ENCODE measurements at regions not wholly inside any gene's neighbourhood (a gene's known extent, or its start where the extent isn't known, plus 50 kb on each side); places are given as distances from the start of the nearest gene placed in this dataset.

GRCh38 chr5:93243481-93243880 is 337.5 kb downstream of the NR2F1-AS1 start:
- TF ChIP-seq CTCF (conservative IDR thresholded peaks at IDR 0.05; ENCODE audit: low read depth in 2 of 2) = no peak
- no peak for TF ChIP-seq EZH2 (IDR thresholded peaks at IDR 0.05; ENCODE audit: low read depth, unreplicated experiment)
- no peak for TF ChIP-seq EZH2phosphoT487 (IDR thresholded peaks at IDR 0.05; ENCODE audit: unreplicated experiment)
- TF ChIP-seq ZNF331 (CRISPR knock-in tag; IDR thresholded peaks at IDR 0.05; ENCODE audit: low read depth) = no peak
- no peak for TF ChIP-seq ZNF462 (CRISPR knock-in tag; IDR thresholded peaks at IDR 0.05)
- TF ChIP-seq JUNB (IDR thresholded peaks at IDR 0.05; ENCODE audit: unreplicated experiment) = no peak
- TF ChIP-seq NANOG (IDR thresholded peaks at IDR 0.05; ENCODE audit: borderline replicate concordance) = no peak
- no peak for TF ChIP-seq ETS1 (IDR thresholded peaks at IDR 0.05)
- TF ChIP-seq POLR2AphosphoS5 (IDR thresholded peaks at IDR 0.05; ENCODE audit: low read depth) = no peak
- TF ChIP-seq STAT1 (IDR thresholded peaks at IDR 0.05; ENCODE audit: unreplicated experiment) = no peak
- TF ChIP-seq CREB1 (CRISPR knock-in tag; IDR thresholded peaks at IDR 0.05; ENCODE audit: low read depth) = no peak
- TF ChIP-seq ZNF114 (CRISPR knock-in tag; IDR thresholded peaks at IDR 0.05) = no peak
- no peak for TF ChIP-seq REST (IDR thresholded peaks at IDR 0.05; ENCODE audit: unreplicated experiment)
- H3K27ac Mint-ChIP-seq = no peak overlapping the region
- no peaks in the 10 kb centered on the region for H4K20me1 ChIP-seq (replicated peaks; ENCODE audit: insufficient read depth)
- no peak overlapping the region for H2AFZ ChIP-seq
- H3K4me1 ChIP-seq (ENCODE audit: insufficient read depth) = peaks cover 9% of the 10 kb centered on the region; the same call in 1 of the 2 replicates
- ATAC-seq (no peak), DNase-seq (ENCODE audit: low spot score) (no peak)
- no peak overlapping the region for H3K4me3 ChIP-seq
- peaks cover 18% of the 10 kb centered on the region; the same call in 2 of the 3 replicates for H3K4me1 Mint-ChIP-seq
- H3K9me3 Mint-ChIP-seq = no peaks in the 10 kb centered on the region
- no peaks in the 10 kb centered on the region for H3K36me3 Mint-ChIP-seq (ENCODE audit: low read depth)
- H3K27ac ChIP-seq (ENCODE audit: low read depth) = no peak overlapping the region
- H3K9me2 ChIP-seq (ENCODE audit: insufficient read depth) = no peaks in the 10 kb centered on the region
- peaks cover 11% of the 10 kb centered on the region for H3K27me3 Mint-ChIP-seq (ENCODE audit: insufficient read depth, low read depth, poor library complexity)
- no peaks in the 10 kb centered on the region for H3K79me2 ChIP-seq (replicated peaks; ENCODE audit: insufficient read depth)
- H3F3A ChIP-seq (replicated peaks; ENCODE audit: low read depth) = no peaks in the 10 kb centered on the region
- H3K27me3 ChIP-seq (ENCODE audit: insufficient read depth) = no peaks in the 10 kb centered on the region
- no peaks in the 10 kb centered on the region for H3K36me3 ChIP-seq (ENCODE audit: insufficient read depth)
- H3K4me2 ChIP-seq = no peak overlapping the region
- no peak overlapping the region for H3K4me3 Mint-ChIP-seq

Data from GM23338 (cell line).